NCI-H187 (cell line): ENCODE measurements at regions not wholly inside any gene's neighbourhood (a gene's known extent, or its start where the extent isn't known, plus 50 kb on each side); places are given as distances from the start of the nearest gene placed in this dataset.

Source experiments
- DNase-seq, 2 experiments: peaks; one replicate each; lab custom pipeline; 2025; lab: John Stamatoyannopoulos, UW

DNA sequence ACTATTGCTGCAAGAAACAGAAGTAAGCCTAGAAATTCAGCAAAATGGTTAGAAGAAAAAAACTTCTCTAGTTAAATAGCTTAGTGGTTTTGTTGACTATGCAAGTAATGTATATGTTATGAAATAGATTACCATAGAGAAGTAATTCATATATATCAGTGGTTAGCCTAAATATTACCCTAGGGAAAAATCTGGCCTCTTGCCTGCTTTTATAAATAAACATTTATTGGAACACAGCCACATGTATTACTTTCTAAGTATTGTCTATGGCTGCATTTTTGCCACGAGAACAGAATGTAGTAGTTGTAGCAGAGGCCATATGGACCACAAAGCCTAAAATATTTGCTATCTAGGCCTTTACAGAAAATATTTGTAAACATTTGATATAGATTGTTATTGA lies 1471.7 kb upstream of the PRR20A start:
- no peak for DNase-seq

DNA sequence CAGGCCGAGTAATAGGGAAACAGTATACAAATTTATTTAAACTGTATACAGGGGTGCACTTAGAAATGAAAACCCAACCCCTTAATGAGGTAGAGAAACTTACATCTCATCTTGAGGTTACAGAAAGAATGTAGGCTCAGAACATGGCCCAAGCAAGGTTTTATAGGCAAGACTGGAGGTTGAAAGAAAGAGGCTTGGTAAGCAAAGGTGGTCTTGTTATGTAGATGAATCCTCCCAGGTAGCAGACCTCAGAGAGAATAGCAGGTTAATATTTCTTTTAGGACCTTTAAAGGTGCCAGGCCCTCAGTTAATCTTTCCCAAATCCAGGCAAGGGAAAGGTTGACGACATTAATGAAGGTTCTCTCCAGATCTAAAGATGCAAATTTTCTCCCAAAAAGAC lies 1466.8 kb upstream of the PRR20A start:
- DNase-seq, result no peak

DNA sequence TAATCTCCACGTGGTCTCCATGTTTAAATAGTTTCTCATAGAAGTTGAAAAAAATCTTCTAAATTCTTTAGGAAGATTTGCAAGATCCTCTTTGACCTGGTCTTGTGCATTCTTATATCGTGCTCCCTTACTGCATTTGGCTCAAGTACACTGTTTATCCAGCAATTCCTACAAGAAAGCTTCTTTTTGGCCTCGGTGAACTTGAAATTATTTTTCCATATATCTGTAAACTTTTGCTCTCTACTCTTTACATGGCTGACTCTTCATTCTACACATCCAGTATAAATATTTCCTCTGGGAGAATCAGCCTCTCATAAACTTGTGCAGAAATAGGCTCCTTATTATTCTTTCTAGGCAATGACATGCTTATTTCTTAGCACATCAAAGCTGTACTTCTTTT lies 1457.9 kb upstream of the PRR20A start:
- DNase-seq, result no peak

DNA sequence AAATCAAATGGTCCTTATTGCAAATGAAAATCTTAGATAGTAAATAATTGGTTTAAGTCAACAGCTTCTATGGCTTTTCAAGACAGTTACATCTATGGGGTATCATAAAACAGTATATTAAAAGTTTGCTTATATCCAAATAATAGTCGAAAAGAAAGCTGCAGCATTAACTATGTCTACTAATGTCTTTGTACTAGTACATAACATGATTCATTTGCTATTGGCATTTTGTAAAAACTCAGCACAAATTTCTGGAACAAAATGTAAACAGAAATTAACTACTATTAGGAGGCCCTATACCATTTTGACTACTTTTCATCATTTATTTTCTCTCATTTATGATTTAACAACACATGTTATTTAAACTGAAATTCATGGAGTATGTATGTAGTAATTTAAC lies 1435.2 kb upstream of the PRR20A start:
- no peak for DNase-seq

DNA sequence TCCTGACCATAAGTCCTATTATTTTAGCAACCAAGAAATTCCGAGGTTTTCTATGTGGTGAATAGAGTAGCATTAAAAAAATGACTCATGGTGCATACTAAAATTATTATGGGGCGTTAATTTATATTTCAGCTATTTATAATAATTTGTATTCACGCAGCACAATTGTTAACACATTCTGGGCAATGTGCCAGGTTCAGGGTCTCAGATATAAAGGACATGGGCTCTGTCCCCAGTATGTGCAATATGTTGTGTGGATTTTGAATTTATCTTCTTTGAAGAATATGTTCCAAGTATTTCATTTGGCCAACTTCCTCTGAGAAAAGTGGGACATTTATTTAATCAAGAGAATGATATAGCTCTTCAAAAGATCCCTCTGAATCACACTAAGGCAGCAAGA lies 1434.7 kb upstream of the PRR20A start:
- DNase-seq, result no peak

DNA sequence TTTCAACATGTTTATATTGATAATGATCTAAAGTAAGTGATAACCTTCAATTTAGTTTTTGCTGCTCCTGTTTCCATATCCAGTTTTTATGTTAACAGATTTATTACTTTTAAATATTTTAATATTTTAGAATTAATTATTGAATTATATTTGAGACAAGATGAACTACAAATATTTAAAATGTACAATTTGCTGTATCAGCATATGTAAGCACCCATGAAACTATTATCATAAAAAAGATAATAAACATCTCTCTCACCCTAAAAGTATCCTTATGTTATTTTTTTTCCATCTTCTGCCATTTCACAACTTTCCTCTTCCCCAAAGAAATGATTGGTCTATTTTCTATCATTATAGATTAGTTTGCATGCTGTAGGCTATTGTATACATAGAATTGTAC lies 1426.6 kb upstream of the PRR20A start:
- no peak for DNase-seq

DNA sequence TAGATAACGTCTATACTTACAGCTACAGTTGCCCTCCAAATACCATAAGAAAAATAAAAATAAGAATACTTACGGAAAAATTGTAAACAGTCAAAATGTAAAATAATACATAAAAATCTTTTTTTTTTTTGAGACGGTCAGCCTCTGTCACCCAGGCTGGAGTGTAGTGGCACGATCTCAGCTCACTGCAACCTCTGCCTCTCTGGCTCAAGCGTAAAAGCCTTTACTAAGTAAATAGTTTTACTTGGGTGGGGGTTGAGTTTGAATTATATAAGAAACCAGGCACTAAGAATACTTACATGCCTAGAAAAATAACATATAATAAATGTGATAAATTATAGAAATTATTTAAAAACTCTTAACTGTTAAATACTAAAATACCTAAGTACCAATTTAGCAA lies 1413.0 kb upstream of the PRR20A start:
- DNase-seq, result no peak

DNA sequence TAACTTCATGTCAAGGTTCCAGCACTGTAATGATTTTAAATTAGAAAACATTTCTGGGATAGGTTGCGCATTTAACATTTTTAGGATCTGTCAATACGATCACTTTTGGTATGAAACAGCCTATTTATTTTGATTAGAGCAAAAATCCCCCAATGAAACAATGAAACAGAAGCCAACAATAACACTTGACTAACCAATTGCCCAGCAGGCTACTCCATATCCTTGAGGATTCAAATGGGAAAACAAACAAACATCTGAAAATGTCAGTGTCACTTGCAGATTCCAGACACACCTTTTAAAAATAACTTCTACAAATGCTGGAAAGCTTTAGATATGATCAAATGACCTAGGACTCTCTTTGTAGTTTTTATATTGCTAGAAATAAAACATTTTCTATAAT lies 1412.5 kb upstream of the PRR20A start:
- DNase-seq, result no peak

DNA sequence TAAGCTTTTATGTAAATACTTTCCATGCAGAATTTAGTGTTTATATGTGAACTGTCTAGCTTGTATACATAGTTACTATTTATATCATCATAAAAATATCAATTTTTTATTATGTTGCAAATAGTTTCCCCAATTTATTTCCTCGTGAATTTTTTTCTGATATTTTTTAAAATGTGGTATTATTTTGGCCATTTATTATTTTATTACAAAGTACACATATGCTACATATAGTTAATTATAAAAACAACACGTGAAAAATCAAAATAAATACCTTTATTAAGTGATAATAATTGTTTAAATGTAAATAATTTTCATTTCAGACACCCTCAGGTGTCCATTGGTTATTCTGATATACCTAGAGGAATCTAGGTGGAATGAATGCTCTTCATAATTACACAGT lies 1394.9 kb upstream of the PRR20A start:
- DNase-seq, result no peak

DNA sequence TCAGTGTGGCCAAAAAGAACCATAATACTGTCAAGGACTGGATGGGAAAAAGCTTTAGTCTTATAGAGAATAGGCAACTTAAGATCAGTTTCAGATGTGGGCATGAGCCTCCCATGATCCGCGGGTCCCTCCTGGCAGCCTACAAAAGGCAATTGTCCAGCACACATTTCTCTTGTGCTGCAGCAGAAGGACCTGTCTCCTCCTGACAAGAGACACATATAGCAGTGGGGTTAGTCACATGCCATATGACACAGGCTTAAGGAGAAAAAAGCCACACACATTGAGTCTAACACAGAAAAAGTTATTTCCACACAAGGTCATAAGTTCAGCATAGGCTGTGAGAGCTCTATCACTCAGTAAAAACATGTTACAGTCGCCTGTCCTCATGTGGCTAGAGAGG lies 1378.7 kb upstream of the PRR20A start:
- no peak for DNase-seq

DNA sequence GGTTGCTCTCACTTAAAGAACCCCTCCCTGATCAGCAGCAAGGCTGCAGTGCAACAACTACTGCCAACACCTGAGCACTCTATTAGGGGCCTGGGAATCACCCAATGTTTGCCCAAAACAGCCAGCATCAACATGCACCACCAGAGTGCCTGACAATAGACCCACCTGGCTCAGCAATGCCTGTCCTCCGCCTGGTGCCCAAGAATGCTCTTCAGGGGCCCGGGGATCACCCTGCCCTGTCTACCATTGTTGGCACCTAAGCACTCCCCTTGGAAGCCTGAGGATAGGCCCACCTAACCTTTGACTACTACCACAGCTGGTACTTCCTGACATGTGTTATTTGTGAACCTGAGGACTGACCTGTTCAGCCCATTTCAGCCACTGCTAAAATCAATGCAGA lies 1363.1 kb upstream of the PRR20A start:
- DNase-seq, result no peak

DNA sequence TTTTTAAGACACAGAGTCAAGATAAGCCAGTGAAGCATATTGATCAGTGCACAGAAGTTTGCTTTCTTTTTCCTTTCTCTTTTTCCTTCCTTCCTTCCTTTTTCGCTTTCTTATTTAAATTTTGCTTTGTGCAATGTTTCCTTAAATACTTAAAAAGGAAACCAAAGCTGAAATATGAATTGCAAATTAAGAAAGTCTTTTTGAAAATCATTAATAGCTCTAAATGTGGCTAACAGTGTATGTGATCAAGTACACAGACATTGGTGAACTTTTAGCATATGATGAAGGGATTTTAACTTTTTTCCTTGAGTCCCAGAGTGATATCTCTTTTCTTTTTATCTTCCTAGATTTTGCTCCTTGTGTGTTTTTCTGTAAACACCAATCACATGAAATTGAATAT lies 1356.9 kb upstream of the PRR20A start:
- DNase-seq, result no peak

DNA sequence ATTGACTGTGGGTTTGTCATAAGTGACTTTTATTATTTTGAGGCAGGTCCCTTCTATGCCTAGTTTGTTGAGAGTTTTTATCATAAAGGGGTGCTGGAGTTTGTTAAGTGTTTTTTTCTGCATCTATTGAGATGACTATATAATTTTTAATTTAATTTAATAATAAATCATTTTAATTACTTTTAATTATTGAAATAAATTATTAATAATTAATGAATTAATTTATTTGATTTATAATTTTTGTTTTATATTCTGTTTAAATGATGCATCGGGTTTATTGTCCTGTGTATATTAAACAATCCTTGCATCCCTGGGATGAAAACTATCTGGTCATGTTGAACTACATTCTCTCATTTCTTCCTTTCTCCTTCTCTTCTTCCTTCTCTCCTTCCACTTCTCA lies 1352.2 kb upstream of the PRR20A start:
- DNase-seq, result no peak

DNA sequence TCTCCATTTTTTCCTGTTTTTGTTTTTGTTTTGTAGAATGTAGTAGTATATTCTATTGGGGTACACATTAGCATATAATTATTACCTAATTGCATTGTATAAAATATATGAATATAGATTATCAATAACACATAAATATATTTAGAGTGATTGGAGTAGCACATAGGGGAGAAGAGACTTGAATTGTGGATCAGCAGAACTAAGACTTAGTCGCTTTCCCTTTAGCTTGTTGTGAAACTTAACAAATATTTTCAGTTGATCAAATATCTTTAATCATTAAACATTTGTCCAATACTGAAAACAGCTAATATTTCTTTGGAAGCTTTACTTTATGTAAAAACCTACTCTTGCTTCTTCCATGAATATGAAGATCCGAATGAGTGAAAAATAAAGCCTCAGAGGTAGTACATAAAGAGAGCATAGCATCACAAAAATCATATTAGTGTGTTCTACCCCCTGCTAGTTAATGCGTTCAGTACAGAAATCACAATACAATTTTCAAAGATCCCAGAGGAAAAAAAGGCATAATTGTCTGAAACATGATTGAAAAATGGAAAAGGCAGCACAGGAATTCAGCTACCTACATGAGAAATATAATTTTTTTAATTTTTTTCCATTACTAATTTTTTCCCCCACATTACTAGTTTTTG lies 1348.0 kb upstream of the PRR20A start:
- DNase-seq, result no peak

DNA sequence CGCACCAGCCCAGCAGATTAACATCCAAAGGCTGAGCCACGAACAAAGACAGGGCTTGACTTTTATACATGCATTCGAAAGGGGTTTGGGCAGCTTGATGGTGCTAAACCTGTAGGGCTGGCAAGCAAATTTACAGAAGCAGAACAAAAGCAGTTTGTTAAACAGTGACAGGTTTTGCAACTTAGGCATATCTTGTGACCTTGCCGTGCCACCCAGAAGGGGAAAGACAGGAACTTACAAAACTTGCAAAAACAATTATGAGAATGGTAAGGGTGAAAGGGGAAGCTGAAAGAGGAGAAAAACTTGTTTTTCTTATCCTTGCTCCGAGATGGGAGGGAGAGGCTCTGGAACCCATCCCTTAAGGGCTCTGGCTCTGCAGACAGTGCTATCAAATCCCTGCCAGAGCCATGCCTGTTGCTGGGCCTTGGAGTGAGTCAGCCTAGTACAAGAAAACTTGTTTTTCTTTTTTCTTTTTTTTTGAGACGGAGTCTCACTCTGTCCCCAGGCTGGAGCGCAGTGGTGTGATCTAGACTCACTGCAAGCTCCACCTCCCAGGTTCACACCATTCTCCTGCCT lies 1325.2 kb upstream of the PRR20A start:
- no peak for DNase-seq

DNA sequence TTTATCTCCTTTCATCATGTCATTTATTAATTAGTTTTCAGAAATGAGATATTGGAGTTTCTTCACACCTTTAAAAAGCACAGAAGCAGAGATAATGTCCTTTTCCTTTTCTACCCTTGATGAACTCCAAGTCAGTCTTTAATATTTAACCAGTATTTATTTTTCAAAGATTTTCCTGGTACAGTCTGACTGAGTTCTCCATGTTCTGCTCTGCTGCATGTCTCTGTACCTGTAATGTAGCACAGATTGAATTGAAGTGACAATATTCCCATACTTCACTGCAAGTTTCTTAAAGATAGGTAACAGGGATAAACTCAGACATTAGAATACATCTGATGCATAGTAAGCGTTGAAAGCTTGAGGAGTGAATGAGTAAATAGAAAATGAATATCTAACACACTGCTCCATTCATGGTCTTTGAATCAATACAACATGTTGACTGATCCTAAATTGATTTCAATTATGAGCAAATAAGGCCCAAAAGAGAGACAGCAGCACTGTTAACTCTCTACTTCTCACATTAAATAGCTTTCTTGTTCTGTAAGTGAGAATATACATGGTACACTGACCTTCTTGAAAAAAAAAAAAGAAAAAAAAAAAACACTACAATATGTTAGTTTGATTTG lies 1323.6 kb upstream of the PRR20A start:
- no peak for DNase-seq

DNA sequence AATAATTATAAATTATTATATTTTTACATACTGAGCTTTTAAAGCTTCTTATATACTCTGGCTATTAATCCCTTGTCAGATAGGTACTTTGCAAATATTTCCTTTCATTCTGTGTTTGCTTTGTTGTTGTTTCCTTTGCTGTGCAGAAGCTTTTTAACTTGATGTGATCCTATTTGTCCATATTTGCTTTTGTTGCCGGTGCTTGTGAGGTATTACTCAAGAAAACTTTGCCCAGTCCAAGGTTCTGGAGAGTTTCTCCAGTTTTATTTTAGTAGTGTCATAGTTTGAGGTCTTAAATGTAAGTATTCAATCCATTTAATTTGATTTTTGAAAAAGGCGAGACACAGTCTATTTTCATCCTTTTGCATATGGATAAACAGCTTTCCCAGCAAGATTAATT lies 1319.9 kb upstream of the PRR20A start:
- DNase-seq, result no peak

DNA sequence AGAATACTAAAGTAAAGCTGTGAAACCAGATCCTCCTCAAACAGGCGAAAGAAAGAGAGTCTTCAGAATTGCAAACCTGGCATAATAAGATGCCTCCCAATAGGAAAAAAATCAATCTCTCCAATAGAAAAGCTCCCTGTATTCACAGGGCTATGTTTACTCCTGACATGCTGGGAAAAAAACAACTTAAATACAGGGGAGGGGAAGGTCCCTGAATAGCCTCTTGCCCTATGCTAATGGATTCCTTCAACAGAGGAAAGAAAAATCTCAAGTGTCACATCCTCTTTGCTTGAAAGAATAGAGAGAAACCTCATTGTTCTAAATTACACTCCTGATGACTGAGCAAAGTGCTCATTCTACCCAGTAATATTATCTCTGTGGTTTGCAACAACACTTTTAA lies 1271.1 kb upstream of the PRR20A start:
- DNase-seq, result no peak

DNA sequence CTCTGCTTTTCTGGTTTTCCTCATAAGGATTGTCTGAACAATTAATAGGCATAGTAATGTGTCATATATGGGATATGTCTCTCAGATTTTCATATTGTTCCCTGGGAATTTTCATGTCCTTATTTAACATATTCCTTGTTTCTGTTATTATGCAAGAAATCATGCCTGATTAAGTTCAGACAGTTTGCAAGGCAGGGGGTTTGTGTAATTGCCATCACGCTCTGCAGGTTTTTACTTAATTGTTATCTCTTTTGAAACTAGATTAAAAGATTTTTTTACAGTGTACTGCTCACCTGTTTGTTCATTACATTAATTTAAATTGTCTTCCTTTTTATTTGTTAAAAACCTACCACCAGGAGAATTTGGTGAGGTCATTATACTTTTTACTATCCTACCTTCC lies 1253.2 kb upstream of the PRR20A start:
- DNase-seq, result no peak

DNA sequence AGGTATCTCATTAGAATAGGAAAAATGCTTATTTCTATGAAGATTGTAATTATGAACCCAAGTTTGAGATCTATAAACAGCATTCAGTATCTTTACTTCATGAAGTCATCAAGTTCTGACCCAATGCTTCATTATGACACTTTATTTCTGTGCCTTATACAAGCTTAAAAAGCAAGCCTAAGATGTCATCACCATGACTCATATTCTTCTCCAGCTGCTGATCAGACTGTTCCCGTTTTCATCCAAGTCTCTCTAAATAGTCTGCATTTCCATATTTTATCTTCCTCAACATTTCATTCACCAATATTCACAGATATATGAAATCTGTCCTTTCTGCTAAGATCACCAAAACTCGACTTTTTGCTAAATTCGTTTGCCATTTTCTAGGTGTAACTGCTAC lies 1247.2 kb upstream of the PRR20A start:
- DNase-seq, result no peak

DNA sequence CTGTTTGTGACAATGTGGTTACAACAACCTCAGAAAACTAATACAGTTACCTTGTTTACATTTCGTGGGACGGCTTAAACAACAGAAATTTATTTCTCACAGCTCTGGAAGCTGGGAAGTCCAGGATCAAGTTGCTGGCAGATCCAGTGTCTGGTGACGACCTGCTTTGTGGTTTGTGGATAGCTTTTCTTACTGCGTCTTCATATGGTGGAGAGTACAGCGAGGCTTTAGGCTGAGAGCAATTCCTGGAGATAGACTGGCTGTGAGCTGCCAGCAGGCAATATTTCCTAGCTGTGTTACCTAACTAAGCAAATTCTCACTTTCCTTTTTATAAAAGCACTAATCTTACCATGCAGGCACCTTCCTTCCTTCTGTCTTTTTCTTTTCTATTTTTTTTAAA lies 1203.5 kb upstream of the PRR20A start:
- DNase-seq, result no peak

DNA sequence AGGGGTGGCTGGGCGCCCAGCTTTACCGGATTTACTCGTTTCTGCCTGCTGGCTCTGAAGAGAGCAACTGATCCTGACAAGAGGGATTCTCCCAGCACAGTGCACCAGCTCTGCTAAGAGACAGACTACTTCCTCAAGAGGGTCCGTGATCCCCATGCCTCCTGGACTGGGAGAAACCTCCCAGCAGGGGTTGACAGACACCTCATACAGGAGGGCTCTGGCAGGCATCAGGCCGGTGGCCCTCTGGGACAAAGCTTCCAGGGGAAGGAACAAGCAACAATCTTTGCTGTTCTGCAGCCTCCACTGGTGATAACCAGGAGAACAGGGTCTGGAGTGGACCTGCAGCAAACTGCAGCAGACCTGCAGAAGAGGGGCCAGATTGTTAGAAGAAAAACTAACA lies 1192.5 kb upstream of the PRR20A start:
- DNase-seq, result no peak

DNA sequence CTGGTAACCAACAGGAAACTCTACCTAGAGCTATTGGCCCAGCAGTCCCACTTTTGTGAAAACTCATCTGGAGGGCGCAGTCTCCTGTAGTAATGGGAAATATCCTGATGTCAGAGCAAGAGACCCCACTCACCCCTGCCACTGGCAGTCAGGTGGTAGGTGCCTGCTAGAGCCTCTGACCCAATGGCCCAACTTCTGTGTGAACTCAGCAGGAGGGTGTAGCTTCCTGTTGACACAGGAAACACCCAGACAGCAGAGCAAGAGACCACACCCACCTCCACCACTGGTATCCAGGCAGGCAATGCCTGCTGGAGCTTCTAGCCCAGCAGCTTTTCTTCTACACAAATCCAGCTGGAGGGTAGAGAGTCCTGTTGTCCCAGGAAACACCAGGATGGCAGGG lies 1176.8 kb upstream of the PRR20A start:
- DNase-seq, result no peak

DNA sequence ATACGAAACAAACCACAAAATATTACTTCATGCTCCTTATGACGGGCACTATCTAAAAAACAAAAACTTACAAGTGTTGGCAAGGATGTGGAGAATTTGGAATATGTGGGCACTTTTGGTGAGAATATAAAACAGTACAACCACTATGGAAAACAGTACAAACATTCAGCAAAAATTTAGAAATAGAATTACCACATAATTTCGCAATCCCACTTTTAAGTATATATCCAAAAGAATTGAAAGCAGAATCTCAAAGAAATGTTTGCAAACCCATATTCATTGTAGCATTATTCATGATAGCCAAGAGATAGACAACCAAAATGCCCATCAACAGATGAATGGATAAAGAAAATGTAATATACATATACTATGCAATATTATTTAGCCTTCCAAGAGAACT lies 1173.7 kb upstream of the PRR20A start:
- no peak for DNase-seq
